ENCODE measurements at regions not wholly inside any gene's neighbourhood (a gene's known extent, or its start where the extent isn't known, plus 50 kb on each side); places are given as distances from the start of the nearest gene placed in this dataset.

GRCh38 chr7:149569726-149570422 is 72.3 kb upstream of the ZNF746 start (continued):
- no peak for TF ChIP-seq EP300 (IDR thresholded peaks at IDR 0.05; ENCODE audit: borderline replicate concordance in 1 of 2, low read depth in 2 of 2, low read length in 2 of 2)
- no peak for TF ChIP-seq TCF12 (IDR thresholded peaks at IDR 0.05; ENCODE audit: low read depth, low read length)
- TF ChIP-seq HDAC2 (IDR thresholded peaks at IDR 0.05; ENCODE audit: borderline replicate concordance in 1 of 2, low read depth in 2 of 2, low read length in 2 of 2), result 0 out of 4 replicates have a peak, but pooled peaks of 1 of the 2 experiments have one; percentile 9
- no peak for TF ChIP-seq EZH2 (IDR thresholded peaks at IDR 0.05; ENCODE audit: low read depth, low read length, severe bottlenecking)
- peak; percentile 85 for TF ChIP-seq ASH2L (IDR thresholded peaks at IDR 0.05; ENCODE audit: low read length)
- 0 out of 2 replicates have a peak, but pooled peaks have one; percentile 49 for TF ChIP-seq POLR2AphosphoS5 (IDR thresholded peaks at IDR 0.05; ENCODE audit: low read depth, low read length)
- no peak for TF ChIP-seq BCL11A (IDR thresholded peaks at IDR 0.05; ENCODE audit: low read depth in 2 of 2, low read length in 2 of 2)
- TF ChIP-seq TBP (IDR thresholded peaks at IDR 0.05; ENCODE audit: low read depth, low read length), result peak; percentile 10; the same call in 1 of the 2 replicates
- TF ChIP-seq RFX5 (IDR thresholded peaks at IDR 0.05; ENCODE audit: borderline replicate concordance, low read depth, low read length), result no peak
- TF ChIP-seq EGR1 (IDR thresholded peaks at IDR 0.05; ENCODE audit: borderline replicate concordance, low read depth, low read length), result no peak
- TF ChIP-seq TEAD4 (IDR thresholded peaks at IDR 0.05; ENCODE audit: low read depth, low read length), result no peak
- no peak for TF ChIP-seq POU5F1 (IDR thresholded peaks at IDR 0.05; ENCODE audit: low read depth, low read length)
- TF ChIP-seq JUN (IDR thresholded peaks at IDR 0.05; ENCODE audit: low read depth, low read length), result no peak

Data from H1 (cell line).